GM12864 (cell line): ENCODE measurements at regions not wholly inside any gene's neighbourhood (a gene's known extent, or its start where the extent isn't known, plus 50 kb on each side); places are given as distances from the start of the nearest gene placed in this dataset.

Source experiments
- DNase-seq: peaks from one replicate; pipeline ENCODE4 v3.0.0-alpha.2; 2011; ENCODE audit warnings: low read depth
- H3K4me3 ChIP-seq: 2 replicates; pipeline ENCODE4 v1.5.1; 2011; ENCODE audit warnings: mild to moderate bottlenecking, low read depth, low read length, control low read depth
- TF ChIP-seq, protein P1 (sequence below): IDR thresholded peaks from 2 replicates; pipeline ENCODE4 v1.5.1; 2011; ENCODE audit warnings: low read depth, mild to moderate bottlenecking, moderate library complexity, low read length, control low read depth, inconsistent platforms; ENCODE audit errors: missing control alignments

DNA sequence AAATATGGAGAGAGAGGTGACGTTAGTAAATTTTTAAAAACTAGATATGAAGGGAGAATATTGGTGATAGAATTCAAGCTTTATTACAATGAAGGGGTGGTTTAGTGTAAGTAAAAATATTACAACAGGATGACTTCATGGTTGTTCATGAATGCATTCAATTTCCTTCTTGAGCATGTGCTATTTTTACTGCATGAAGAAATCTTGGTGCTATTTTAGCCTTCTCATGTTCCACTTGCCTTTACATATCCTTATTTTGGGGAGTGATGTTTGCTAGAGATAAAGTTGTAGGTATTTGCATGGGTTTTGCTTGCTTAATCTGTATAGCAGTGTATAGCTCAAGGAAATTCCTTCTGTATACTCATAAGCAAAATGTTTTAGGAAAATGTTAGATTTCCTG is 195.0 kb upstream of the MMADHC start:
- TF ChIP-seq, protein P1, sequence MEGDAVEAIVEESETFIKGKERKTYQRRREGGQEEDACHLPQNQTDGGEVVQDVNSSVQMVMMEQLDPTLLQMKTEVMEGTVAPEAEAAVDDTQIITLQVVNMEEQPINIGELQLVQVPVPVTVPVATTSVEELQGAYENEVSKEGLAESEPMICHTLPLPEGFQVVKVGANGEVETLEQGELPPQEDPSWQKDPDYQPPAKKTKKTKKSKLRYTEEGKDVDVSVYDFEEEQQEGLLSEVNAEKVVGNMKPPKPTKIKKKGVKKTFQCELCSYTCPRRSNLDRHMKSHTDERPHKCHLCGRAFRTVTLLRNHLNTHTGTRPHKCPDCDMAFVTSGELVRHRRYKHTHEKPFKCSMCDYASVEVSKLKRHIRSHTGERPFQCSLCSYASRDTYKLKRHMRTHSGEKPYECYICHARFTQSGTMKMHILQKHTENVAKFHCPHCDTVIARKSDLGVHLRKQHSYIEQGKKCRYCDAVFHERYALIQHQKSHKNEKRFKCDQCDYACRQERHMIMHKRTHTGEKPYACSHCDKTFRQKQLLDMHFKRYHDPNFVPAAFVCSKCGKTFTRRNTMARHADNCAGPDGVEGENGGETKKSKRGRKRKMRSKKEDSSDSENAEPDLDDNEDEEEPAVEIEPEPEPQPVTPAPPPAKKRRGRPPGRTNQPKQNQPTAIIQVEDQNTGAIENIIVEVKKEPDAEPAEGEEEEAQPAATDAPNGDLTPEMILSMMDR, result no peak
- no peak for DNase-seq
- no peak overlapping the region for H3K4me3 ChIP-seq

DNA sequence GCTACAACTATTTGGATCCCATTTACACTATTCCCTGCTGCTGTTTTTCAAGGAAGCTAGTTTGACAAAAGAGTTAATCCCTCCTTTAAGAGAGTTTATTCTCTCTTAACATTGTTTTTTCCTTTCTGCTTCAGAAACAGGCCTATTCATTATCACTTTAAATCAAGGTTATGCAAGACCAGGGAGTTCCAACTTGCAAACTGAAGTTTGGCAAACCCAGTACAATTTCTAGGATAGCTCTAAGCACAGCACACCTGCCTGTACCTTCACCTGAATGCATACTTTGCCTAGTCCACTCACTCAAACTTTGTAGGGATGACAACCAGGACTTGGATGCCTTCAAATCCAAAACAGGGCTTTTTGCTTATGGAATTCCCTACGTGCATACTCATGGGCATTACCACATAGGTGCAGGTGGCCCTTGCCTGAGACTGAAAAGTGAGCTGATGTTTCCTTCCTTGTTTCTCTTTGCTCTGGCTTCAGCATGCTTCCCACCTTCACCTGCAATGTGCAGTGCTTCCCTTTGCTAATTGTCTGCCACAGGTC is 193.8 kb upstream of the MMADHC start:
- TF ChIP-seq, protein P1, result no peak
- no peak for DNase-seq
- H3K4me3 ChIP-seq, result no peak overlapping the region

DNA sequence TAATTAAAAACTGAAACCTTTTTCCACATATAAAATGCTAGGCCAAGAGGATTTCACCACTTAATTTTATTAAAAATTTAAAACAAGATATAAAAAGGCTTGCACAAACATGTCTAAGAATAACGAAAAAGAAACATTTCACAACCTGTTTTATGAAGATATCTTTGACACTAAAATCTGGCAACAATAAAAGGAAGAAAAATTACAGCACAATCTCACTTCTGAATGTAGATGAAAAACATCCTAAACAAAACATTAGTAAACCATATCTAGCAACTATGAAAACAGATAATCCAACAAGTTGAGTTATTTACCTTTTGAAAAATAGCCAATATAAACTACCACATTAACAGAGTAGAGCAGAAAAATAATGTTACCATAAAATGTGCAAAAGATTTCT is 185.4 kb upstream of the MMADHC start:
- no peak overlapping the region for H3K4me3 ChIP-seq
- TF ChIP-seq, protein P1, result no peak
- DNase-seq, result no peak

DNA sequence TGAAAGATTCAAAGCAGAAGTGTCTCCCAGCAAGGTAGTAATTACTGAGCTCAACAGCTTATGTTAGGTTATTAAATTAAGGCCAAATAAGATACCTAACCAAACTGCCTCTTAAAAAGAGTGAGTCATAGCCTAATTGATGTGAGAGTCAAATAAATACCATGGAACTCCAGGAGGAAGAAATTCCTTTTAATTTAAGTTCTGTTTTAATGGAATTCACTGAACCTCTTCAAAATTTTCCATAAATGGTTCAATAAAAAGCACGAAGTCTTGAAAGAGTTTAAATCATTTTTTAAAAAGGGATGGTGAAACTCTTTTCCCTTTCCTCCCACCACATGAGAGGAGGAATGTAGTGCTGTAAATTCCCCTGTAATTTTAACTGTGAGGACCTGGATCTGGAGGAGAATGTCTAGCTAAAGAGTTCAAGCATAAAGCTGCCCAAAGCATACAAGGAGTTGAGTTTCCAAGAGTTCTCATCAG is 180.8 kb upstream of the MMADHC start:
- no peak overlapping the region for H3K4me3 ChIP-seq

DNA sequence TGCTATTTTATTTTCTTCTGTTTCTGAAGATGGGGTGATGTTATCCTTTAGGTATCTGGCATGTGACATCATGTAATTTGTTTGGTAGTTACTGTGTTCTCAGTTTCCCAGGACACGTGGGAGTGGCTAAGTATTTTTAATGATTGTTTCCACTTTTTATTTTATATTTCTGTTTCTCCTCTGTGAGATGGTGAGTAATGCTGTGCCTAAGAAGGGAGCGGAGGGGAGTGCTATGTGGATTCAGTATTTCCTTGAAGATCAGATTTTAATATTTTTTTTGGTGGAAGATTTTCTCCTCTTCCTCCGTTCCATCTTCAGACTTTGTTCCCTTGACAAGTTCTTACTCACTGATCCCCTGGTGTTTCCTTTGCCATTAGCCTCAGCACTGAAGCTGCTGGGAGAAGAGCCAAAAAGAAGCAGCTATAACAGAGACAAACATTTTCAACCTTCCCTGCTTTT is 180.0 kb upstream of the MMADHC start:
- no peak overlapping the region for H3K4me3 ChIP-seq
- TF ChIP-seq, protein P1, result no peak
- DNase-seq, result no peak

More for the DNA sequence above, 180.8 kb upstream of the MMADHC start:
- DNase-seq, result no peak
- TF ChIP-seq, protein P1, result no peak

DNA sequence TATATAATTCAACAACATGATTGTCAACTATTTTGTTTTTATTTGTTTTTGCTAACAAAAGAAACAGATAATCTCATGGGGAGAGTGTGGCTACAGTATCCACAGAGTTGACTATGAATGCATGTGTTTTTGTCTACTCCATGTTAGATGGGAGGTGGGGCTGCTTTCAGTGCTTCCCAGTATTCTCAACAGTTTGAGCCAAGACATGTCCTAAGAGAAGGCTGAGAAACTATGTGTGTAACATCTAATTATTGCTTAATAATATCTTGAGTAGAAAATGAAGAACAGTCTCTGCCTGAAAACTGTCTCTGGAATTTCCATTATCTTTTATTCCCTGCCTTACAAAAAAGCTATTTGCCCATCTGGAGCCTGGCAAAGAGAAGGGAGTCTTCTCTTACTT is 178.8 kb upstream of the MMADHC start:
- DNase-seq, result no peak
- no peak overlapping the region for H3K4me3 ChIP-seq
- TF ChIP-seq, protein P1, result no peak

DNA sequence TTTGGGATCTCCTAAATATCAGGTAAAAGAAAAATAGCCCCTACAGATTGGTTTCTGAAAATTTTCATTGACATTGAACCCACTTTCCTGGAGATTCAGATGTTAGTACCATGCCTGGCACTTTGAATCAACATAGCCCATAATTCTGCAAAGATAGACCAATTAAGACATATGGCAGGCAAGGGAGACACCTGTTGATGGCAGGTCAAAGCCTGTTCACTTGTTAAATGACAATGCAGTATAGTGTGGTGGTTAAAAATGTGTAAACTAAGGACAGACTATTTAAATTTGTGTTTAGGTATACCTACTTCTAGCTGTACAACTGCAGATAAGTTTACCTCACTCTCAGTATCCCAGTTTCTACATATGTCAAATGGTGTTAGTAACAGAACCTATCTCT is 178.1 kb upstream of the MMADHC start:
- no peak for DNase-seq
- TF ChIP-seq, protein P1, result no peak

More for the DNA sequence above, 178.1 kb upstream of the MMADHC start:
- H3K4me3 ChIP-seq, result no peak overlapping the region
